Renal cortex interstitium (tissue), 11 donors: ENCODE measurements at regions not wholly inside any gene's neighbourhood (a gene's known extent, or its start where the extent isn't known, plus 50 kb on each side); places are given as distances from the start of the nearest gene placed in this dataset.
"Not testable (repeated sequence)": the region's sequence is repeated elsewhere in the genome, so short reads cannot be mapped to it uniquely, and the experiment has no call there.

ENCODE experiments used
- DNase-seq, 11 donors: peaks; one replicate each; pipeline ENCODE4 v3.0.0-alpha.2; 2013; ENCODE audit warnings: low read depth in 9 of 11, low spot score in 4 of 11; ENCODE audit errors: extremely low read depth in 1 of 11

- DNase-seq: no peak
Measured at GRCh38 chr16:76121636-76122035, 155.6 kb upstream of the CNTNAP4 start.

GRCh38 chr16:76123966-76124365 lies 153.2 kb upstream of the CNTNAP4 start:
- DNase-seq: no peak

- no peak for DNase-seq
Measured at GRCh38 chr16:76125871-76126270, 151.3 kb upstream of the CNTNAP4 start.

GRCh38 chr16:76138056-76138455 lies 139.1 kb upstream of the CNTNAP4 start:
- not testable (repeated sequence) for DNase-seq

GRCh38 chr16:76157629-76158028 lies 119.6 kb upstream of the CNTNAP4 start:
- no peak for DNase-seq

- no peak for DNase-seq
Measured at GRCh38 chr16:76162046-76162445, 115.2 kb upstream of the CNTNAP4 start.

- no peak for DNase-seq
Measured at GRCh38 chr16:76164970-76165558, 112.1 kb upstream of the CNTNAP4 start.

- no peak for DNase-seq
Measured at GRCh38 chr16:76175718-76176117, 101.5 kb upstream of the CNTNAP4 start.

GRCh38 chr16:76176153-76176552 lies 101.0 kb upstream of the CNTNAP4 start:
- DNase-seq: no peak

- no peak for DNase-seq
Measured at GRCh38 chr16:76176616-76177015, 100.6 kb upstream of the CNTNAP4 start.

GRCh38 chr16:76182041-76182635 lies 95.1 kb upstream of the CNTNAP4 start:
- DNase-seq: no peak

- DNase-seq: no peak
Measured at GRCh38 chr16:76183647-76184046, 93.6 kb upstream of the CNTNAP4 start.

- no peak for DNase-seq
Measured at GRCh38 chr16:76190057-76190456, 87.1 kb upstream of the CNTNAP4 start.

- DNase-seq: no peak
Measured at GRCh38 chr16:76190480-76190879, 86.7 kb upstream of the CNTNAP4 start.

- DNase-seq: peak in 1 of 11 donors; percentile 8
Measured at GRCh38 chr16:76193906-76194615, 83.1 kb upstream of the CNTNAP4 start.

GRCh38 chr16:76194616-76195015 lies 82.6 kb upstream of the CNTNAP4 start:
- peak in 4 of 11 donors; percentile 0 to 11 (median 6) for DNase-seq

- no peak for DNase-seq
Measured at GRCh38 chr16:76195056-76195455, 82.1 kb upstream of the CNTNAP4 start.

GRCh38 chr16:76195648-76196047 lies 81.6 kb upstream of the CNTNAP4 start:
- no peak for DNase-seq

GRCh38 chr16:76197900-76198299 lies 79.3 kb upstream of the CNTNAP4 start:
- no peak for DNase-seq

GRCh38 chr16:76199681-76200220 lies 77.5 kb upstream of the CNTNAP4 start:
- DNase-seq: no peak
